ENCODE measurements at regions not wholly inside any gene's neighbourhood (a gene's known extent, or its start where the extent isn't known, plus 50 kb on each side); places are given as distances from the start of the nearest gene placed in this dataset.

- ChIA-PET CTCF (no interaction called here), POLR2A (no interaction called here)
- H3K36me3 Mint-ChIP-seq = no peaks in the 10 kb centered on the region
- no peaks in the 10 kb centered on the region for H3K4me1 Mint-ChIP-seq (ENCODE audit: low read depth)
- no peak overlapping the region for H3K27ac Mint-ChIP-seq
- no peak for DNase-seq
- intact Hi-C loops (cut with micrococcal nuclease) = no loop called here
- no peaks in the 10 kb centered on the region for H3K9me3 Mint-ChIP-seq
- H3K27me3 Mint-ChIP-seq = peaks cover 13% of the 10 kb centered on the region
- H3K4me3 Mint-ChIP-seq = no peak overlapping the region
Observed at GRCh38 chr3:126277629-126278378, 79.4 kb downstream of the KLF15 start.

DNA sequence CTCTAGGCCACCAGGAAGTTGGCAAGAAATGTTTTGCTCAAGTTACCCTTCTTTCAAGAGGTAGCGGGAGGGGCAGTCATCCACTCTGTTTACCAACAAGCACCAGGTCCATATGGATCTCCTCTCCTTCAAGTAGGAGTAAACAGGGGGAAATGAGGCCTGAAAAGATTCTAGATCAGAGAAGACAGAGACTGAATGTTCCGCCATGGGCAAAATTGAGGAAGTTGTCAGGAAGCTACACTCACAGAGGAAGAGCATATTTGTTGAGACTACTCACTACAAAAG, 81.6 kb downstream of the KLF15 start:
- Mint-ChIP-seq H3K27me3 (peaks cover 10% of the 10 kb centered on the region), H3K4me1 (ENCODE audit: low read depth) (no peaks in the 10 kb centered on the region), H3K27ac (no peak overlapping the region), H3K36me3 (no peaks in the 10 kb centered on the region), H3K9me3 (no peaks in the 10 kb centered on the region), H3K4me3 (no peak overlapping the region)
- intact Hi-C loops (cut with micrococcal nuclease) = no loop called here
- POLR2A ChIA-PET = no interaction called here
- DNase-seq = no peak
- CTCF ChIA-PET = no interaction called here

- DNase-seq = no peak
- Mint-ChIP-seq H3K9me3 (no peaks in the 10 kb centered on the region), H3K36me3 (no peaks in the 10 kb centered on the region), H3K27me3 (peaks cover 13% of the 10 kb centered on the region), H3K27ac (no peak overlapping the region), H3K4me1 (ENCODE audit: low read depth) (no peaks in the 10 kb centered on the region), H3K4me3 (no peak overlapping the region)
- intact Hi-C loops (cut with micrococcal nuclease) = no loop called here
- ChIA-PET CTCF (no interaction called here), POLR2A (no interaction called here)
Observed at GRCh38 chr3:126274735-126275619, 82.2 kb downstream of the KLF15 start.

DNA sequence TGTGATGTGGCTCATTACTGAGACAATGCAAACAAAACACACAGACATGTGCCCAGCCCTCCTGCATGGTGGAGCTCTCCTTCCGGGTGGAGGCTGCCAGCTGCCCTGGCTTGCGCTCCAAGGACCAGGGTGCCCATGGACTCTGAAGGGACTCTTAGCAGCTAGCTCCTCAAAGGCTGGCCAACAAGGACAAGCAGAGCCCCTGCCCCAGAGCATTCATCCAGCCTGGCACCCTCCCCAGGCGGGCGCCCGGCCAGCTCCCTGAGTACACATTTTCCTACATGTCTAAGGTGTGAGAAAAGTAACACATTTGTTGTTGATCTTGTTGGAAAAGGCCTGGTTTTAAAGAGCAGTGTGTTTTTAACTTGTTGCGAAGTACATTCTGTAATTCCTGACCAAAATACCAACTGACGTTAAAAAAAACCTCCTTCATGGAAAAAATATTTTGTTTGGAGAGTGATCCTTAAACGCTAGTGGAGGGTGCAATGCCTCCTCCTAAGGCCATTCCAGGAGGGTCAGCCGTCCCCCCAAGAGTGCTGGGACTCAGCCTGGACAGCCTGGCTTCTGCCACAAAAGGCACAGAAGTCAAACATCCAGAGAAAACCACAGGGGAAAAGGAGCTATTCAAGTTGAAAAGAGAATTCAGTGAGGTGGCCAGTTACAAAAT, 86.9 kb downstream of the KLF15 start:
- no peaks in the 10 kb centered on the region for H3K4me1 Mint-ChIP-seq (ENCODE audit: low read depth)
- no peak for DNase-seq
- H3K4me3 Mint-ChIP-seq = no peak overlapping the region
- ChIA-PET CTCF (no interaction called here), POLR2A (no interaction called here)
- no peaks in the 10 kb centered on the region for H3K9me3 Mint-ChIP-seq
- H3K27ac Mint-ChIP-seq = no peak overlapping the region
- H3K36me3 Mint-ChIP-seq = no peaks in the 10 kb centered on the region
- peaks cover 23% of the 10 kb centered on the region for H3K27me3 Mint-ChIP-seq
- intact Hi-C loops (cut with micrococcal nuclease) = no loop called here

GRCh38 chr3:126269354-126269753, 87.9 kb downstream of the KLF15 start:
- H3K27ac Mint-ChIP-seq = no peak overlapping the region
- ChIA-PET CTCF (no interaction called here), POLR2A (no interaction called here)
- peaks cover 19% of the 10 kb centered on the region for H3K27me3 Mint-ChIP-seq
- H3K36me3 Mint-ChIP-seq = no peaks in the 10 kb centered on the region
- intact Hi-C loops (cut with micrococcal nuclease) = no loop called here
- no peaks in the 10 kb centered on the region for H3K9me3 Mint-ChIP-seq
- H3K4me1 Mint-ChIP-seq (ENCODE audit: low read depth) = no peaks in the 10 kb centered on the region
- H3K4me3 Mint-ChIP-seq = no peak overlapping the region
- no peak for DNase-seq

DNA sequence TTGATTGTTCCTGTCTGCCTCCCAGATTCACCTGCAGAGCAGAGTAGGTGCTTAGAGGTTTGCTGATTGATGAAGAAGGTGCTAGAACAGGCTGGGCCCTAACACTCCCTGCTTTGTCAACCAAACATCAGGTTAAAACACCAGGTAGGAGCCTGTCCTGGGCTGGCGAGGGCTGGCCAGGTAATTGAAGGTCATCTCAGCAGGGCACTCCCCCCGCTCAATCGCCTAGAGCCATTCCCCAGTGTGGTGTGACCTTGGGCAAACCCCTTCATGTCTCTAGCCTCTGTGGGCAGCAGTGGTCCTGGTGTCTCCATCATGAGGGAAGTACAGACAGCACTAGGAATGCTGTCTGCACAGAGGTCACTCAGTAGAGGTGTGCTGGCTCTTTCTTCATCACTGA, 88.3 kb downstream of the KLF15 start:
- no peak for DNase-seq
- Mint-ChIP-seq H3K4me1 (ENCODE audit: low read depth) (no peaks in the 10 kb centered on the region), H3K36me3 (no peaks in the 10 kb centered on the region), H3K9me3 (no peaks in the 10 kb centered on the region), H3K4me3 (no peak overlapping the region), H3K27ac (no peak overlapping the region), H3K27me3 (peaks cover 16% of the 10 kb centered on the region)
- ChIA-PET POLR2A (no interaction called here), CTCF (no interaction called here)
- intact Hi-C loops (cut with micrococcal nuclease) = no loop called here

DNA sequence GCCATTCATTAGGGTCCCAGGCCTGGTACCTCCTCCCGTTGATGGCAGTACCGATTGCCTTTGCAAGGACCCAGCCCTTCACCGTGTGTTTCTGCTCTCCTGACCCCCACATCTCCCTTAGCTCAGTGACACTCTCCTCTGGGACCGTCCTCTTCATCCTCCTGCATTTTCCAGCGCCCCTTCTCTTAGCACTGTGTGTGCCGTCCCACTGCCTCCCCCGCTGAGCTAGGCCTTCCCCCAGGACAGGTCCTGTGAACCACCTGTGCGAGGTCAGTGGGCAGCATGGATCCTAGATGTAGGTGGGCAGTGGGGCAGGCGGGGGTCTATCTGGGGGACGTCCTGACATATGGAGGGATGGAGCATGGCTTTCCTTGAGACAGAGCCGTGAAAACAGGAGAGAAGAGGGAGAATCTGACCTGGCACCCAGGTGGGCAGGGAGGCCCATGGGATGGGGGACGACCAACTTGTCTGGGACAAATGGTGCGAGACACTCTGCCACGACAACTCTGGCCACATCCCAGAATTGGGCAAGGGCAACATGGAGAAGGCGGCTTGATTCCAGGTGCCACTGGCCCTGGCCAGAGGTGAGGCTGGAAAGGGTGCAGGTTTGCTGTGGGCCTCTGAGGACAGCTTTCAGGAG, 87.7 kb upstream of the ALDH1L1 start:
- Mint-ChIP-seq H3K4me3 (no peak overlapping the region), H3K27me3 (peaks cover 18% of the 10 kb centered on the region), H3K36me3 (no peaks in the 10 kb centered on the region), H3K4me1 (ENCODE audit: low read depth) (no peaks in the 10 kb centered on the region), H3K27ac (no peak overlapping the region), H3K9me3 (no peaks in the 10 kb centered on the region)
- no peak for DNase-seq
- POLR2A ChIA-PET = no interaction called here
- intact Hi-C loops (cut with micrococcal nuclease) = no loop called here
- CTCF ChIA-PET = no interaction called here

- H3K27ac Mint-ChIP-seq = no peak overlapping the region
Observed at GRCh38 chr3:126267169-126267975, 87.0 kb upstream of the ALDH1L1 start.

GRCh38 chr3:126266850-126267168, 86.4 kb upstream of the ALDH1L1 start:
- H3K36me3 Mint-ChIP-seq = no peaks in the 10 kb centered on the region
- CTCF ChIA-PET = no interaction called here
- intact Hi-C loops (cut with micrococcal nuclease) = no loop called here
- POLR2A ChIA-PET = no interaction called here
- H3K27ac Mint-ChIP-seq = no peak overlapping the region
- H3K4me3 Mint-ChIP-seq = no peak overlapping the region
- no peaks in the 10 kb centered on the region for H3K4me1 Mint-ChIP-seq (ENCODE audit: low read depth)
- H3K27me3 Mint-ChIP-seq = peaks cover 28% of the 10 kb centered on the region
- H3K9me3 Mint-ChIP-seq = no peaks in the 10 kb centered on the region
- no peak for DNase-seq

More at GRCh38 chr3:126267169-126267975, 87.0 kb upstream of the ALDH1L1 start:
- Mint-ChIP-seq H3K27me3 (peaks cover 23% of the 10 kb centered on the region), H3K9me3 (no peaks in the 10 kb centered on the region), H3K4me1 (ENCODE audit: low read depth) (no peaks in the 10 kb centered on the region), H3K4me3 (no peak overlapping the region), H3K36me3 (no peaks in the 10 kb centered on the region)
- no peak for DNase-seq
- intact Hi-C loops (cut with micrococcal nuclease) = no loop called here
- POLR2A ChIA-PET = no interaction called here
- CTCF ChIA-PET = no interaction called here

DNA sequence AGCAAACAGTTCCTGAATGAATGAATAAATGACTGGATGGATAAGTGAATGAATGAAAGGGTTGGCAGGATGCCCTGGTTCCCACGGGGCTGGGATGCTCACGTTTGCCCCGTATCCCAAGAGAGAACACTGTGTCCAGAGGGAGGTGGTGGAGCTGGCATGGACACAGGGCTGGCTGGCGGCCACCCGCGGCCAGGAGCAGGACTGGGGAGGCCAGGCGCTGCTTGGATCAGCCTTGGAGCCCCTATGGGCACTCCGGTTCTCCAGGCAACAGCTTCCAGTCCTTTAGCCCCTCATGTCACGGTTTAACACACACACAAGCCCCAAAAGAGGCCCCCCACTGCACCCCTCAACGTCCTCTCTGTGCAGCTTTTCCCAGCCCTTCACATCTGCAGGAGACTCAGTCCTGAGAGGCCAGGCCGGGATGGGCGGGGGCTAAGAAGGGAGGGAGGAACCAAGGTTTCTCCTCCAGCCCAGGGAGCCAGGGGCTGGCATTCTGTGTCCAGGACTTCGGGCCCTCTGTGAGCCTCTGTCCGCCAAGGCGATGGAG, 86.0 kb upstream of the ALDH1L1 start:
- no peak overlapping the region for H3K27ac Mint-ChIP-seq
- CTCF ChIA-PET = no interaction called here
- POLR2A ChIA-PET = no interaction called here
- no peak overlapping the region for H3K4me3 Mint-ChIP-seq
- H3K27me3 Mint-ChIP-seq = peaks cover 31% of the 10 kb centered on the region
- DNase-seq = no peak
- intact Hi-C loops (cut with micrococcal nuclease) = no loop called here
- H3K36me3 Mint-ChIP-seq = no peaks in the 10 kb centered on the region
- no peaks in the 10 kb centered on the region for H3K4me1 Mint-ChIP-seq (ENCODE audit: low read depth)
- no peaks in the 10 kb centered on the region for H3K9me3 Mint-ChIP-seq

DNA sequence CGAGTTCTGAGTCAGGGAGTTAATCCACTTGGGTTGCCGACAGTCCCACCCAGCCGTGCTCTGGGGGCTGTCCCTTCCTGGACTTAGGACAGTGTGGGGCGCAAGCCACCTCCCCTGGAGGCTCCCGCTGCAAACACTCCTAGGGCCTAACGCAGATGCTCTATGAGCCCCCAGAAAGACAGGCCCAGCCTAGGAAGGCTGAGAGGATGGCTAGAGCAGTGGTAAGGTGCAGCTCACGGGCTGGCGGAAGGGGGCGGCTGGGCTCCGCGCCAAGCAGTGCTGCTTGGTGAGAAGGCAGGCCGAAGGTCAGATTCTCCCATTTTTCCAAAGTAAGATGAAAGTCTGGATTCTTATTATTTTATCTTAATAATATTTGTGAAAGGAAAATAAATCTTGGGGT, 84.6 kb upstream of the ALDH1L1 start:
- Mint-ChIP-seq H3K4me3 (no peak overlapping the region), H3K9me3 (no peaks in the 10 kb centered on the region), H3K36me3 (no peaks in the 10 kb centered on the region), H3K27ac (no peak overlapping the region), H3K4me1 (ENCODE audit: low read depth) (no peaks in the 10 kb centered on the region), H3K27me3 (peaks cover 27% of the 10 kb centered on the region)
- ChIA-PET CTCF (no interaction called here), POLR2A (no interaction called here)
- no peak for DNase-seq
- intact Hi-C loops (cut with micrococcal nuclease) = no loop called here

DNA sequence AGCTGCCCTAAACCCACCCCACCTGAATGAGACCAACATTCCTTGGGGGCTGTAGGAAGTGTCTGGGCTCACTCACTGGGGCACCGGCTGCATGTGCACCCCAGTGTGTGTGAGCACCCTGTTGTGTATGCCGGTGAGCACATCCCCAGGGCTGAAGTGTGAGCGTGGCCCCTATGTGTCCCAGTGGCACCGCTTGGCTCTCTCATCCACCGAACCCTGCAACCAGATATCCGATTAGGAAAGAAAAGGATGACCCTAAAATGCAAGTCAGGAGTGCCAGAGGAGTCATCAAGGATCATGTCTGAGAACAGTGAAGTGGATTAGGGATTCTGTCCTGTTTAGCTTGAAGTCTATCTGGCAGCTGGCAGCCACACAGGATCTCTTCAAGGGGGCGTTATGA, 84.0 kb upstream of the ALDH1L1 start:
- CTCF ChIA-PET = no interaction called here
- intact Hi-C loops (cut with micrococcal nuclease) = no loop called here

More for the DNA sequence above, 84.0 kb upstream of the ALDH1L1 start:
- H3K27me3 Mint-ChIP-seq = peaks cover 27% of the 10 kb centered on the region
- H3K4me1 Mint-ChIP-seq (ENCODE audit: low read depth) = no peaks in the 10 kb centered on the region
- no peak overlapping the region for H3K27ac Mint-ChIP-seq
- no peak for DNase-seq
- no peaks in the 10 kb centered on the region for H3K9me3 Mint-ChIP-seq
- no peak overlapping the region for H3K4me3 Mint-ChIP-seq
- POLR2A ChIA-PET = no interaction called here
- no peaks in the 10 kb centered on the region for H3K36me3 Mint-ChIP-seq

Data from activated CD4-positive, alpha-beta memory T cell treated with anti-CD3 and anti-CD28 coated beads for 36 hours (primary cell).